CD4-positive, alpha-beta T cell (primary cell): ENCODE measurements at regions not wholly inside any gene's neighbourhood (a gene's known extent, or its start where the extent isn't known, plus 50 kb on each side); places are given as distances from the start of the nearest gene placed in this dataset.

Experiments
- ATAC-seq: fragments of 200-7000 bp; cut with Tn5 transposase; one replicate; pipeline ENCODE4 v1.10.0; 2022; ENCODE audit warnings: mild to moderate bottlenecking; ENCODE audit not compliant: poor library complexity
- CTCF ChIA-PET: fragments of 350-600 bp; sonication (Branson Sonifier 250); formaldehyde crosslinking; loops from one replicate; lab custom pipeline; 2021; ENCODE audit warnings: antibody characterized with exemption, inconsistent platforms; lab: Charles Lee
- POLR2A ChIA-PET: fragments of 350-600 bp; sonication (Branson Sonifier 250); formaldehyde crosslinking; loops from one replicate; lab custom pipeline; 2021; ENCODE audit warnings: antibody characterized with exemption, inconsistent platforms; lab: Charles Lee
- DNase-seq, 14 experiments: peaks; one replicate each; pipeline ENCODE4 v3.0.0-alpha.2; 2013 to 2020; ENCODE audit warnings: mixed read lengths in 2 of 14
- H3K27ac ChIP-seq, 2 donors: one replicate each; pipeline versions ENCODE4 v1.5.1 to v1.7.0; 2013; ENCODE audit warnings: low read length in 2 of 2, low read depth in 1 of 2, mild to moderate bottlenecking in 1 of 2
- H3K27me3 ChIP-seq, 2 experiments: 1 replicate in 1 of 2; 2 replicates in 1 of 2; pipeline versions ENCODE4 v1.6.1 to v1.7.0; 2013; ENCODE audit warnings: low read length in 2 of 2, control low read depth in 1 of 2, mild to moderate bottlenecking in 1 of 2, moderate library complexity in 1 of 2; ENCODE audit not compliant: insufficient read depth in 2 of 2, control insufficient read depth in 1 of 2
- H3K36me3 ChIP-seq: one replicate; pipeline ENCODE4 v1.6.1; 2013; ENCODE audit warnings: low read length, control low read depth; ENCODE audit not compliant: insufficient read depth
- H3K4me1 ChIP-seq: one replicate; pipeline ENCODE4 v1.6.1; 2013; ENCODE audit warnings: low read length, control low read depth; ENCODE audit not compliant: insufficient read depth
- H3K4me3 ChIP-seq: one replicate; pipeline ENCODE4 v1.5.1; 2013; ENCODE audit warnings: mild to moderate bottlenecking, low read length, moderate library complexity
- H3K9me3 ChIP-seq, 2 experiments: 1 replicate in 1 of 2; 2 replicates in 1 of 2; pipeline versions ENCODE4 v1.6.1 to v1.7.0; 2013; ENCODE audit warnings: low read length in 2 of 2, mild to moderate bottlenecking in 2 of 2, control low read depth in 1 of 2, moderate library complexity in 1 of 2; ENCODE audit not compliant: control insufficient read depth in 1 of 2, insufficient read depth in 1 of 2
- H3K27ac Mint-ChIP-seq: one replicate; pipeline ENCODE4 v1.8.0; 2020; ENCODE audit warnings: mixed read lengths
- H3K27me3 Mint-ChIP-seq: one replicate; pipeline ENCODE4 v1.8.0; 2021; ENCODE audit warnings: mixed read lengths
- H3K36me3 Mint-ChIP-seq: one replicate; pipeline ENCODE4 v1.8.0; 2021; ENCODE audit warnings: low read depth, mixed read lengths
- H3K4me1 Mint-ChIP-seq: one replicate; pipeline ENCODE4 v1.8.0; 2021; ENCODE audit warnings: low read depth, mixed read lengths
- H3K4me3 Mint-ChIP-seq: one replicate; pipeline ENCODE4 v1.8.0; 2020; ENCODE audit warnings: mild to moderate bottlenecking, mixed read lengths
- H3K9me3 Mint-ChIP-seq: one replicate; pipeline ENCODE4 v1.8.0; 2020; ENCODE audit warnings: mixed read lengths
- CTCF ChIP-seq: fragments of 200-600 bp; IDR thresholded peaks from one replicate; pipeline ENCODE4 v1.8.0; 2022; ENCODE audit warnings: antibody characterized with exemption, mild to moderate bottlenecking
- intact Hi-C, 2 experiments: fragments of 100-400 bp; cut with DNase I in 1 of 2; cut with micrococcal nuclease in 1 of 2; formaldehyde crosslinking; loops; one replicate each; pipeline versions ENCODE4 v1.15.1 to v1.9.0; 2023 to 2025; cut with DNase I, micrococcal nuclease

GRCh38 chr6:23377830-23378229 is 748.2 kb upstream of the NRSN1 start:
- Histone ChIP-seq H3K27ac (no peak overlapping the region), H3K4me3 (no peak overlapping the region), H3K27me3 (no peaks in the 10 kb centered on the region), H3K36me3 (no peaks in the 10 kb centered on the region), H3K4me1 (no peaks in the 10 kb centered on the region), H3K9me3 (no peaks in the 10 kb centered on the region)
- ChIA-PET POLR2A (no interaction called here), CTCF (no interaction called here)
- Mint-ChIP-seq H3K4me3 (no peak overlapping the region), H3K9me3 (peaks cover 2% of the 10 kb centered on the region), H3K36me3 (no peaks in the 10 kb centered on the region), H3K4me1 (no peaks in the 10 kb centered on the region), H3K27me3 (no peaks in the 10 kb centered on the region), H3K27ac (no peak overlapping the region)
- intact Hi-C loops, result no loop called here
- TF ChIP-seq CTCF, result no peak
- no peak for ATAC-seq
- no peak for DNase-seq

- Histone ChIP-seq H3K4me3 (no peak overlapping the region), H3K9me3 (no peaks in the 10 kb centered on the region), H3K27me3 (no peaks in the 10 kb centered on the region), H3K4me1 (no peaks in the 10 kb centered on the region), H3K27ac (no peak overlapping the region), H3K36me3 (no peaks in the 10 kb centered on the region)
- no peaks in the 10 kb centered on the region for H3K27me3 Mint-ChIP-seq
- ChIA-PET POLR2A (no interaction called here), CTCF (no interaction called here)
- TF ChIP-seq CTCF, result no peak
- peaks cover 2% of the 10 kb centered on the region for H3K9me3 Mint-ChIP-seq
- no peak overlapping the region for H3K4me3 Mint-ChIP-seq
- intact Hi-C loops, result no loop called here
- H3K36me3 Mint-ChIP-seq, result no peaks in the 10 kb centered on the region
- no peaks in the 10 kb centered on the region for H3K4me1 Mint-ChIP-seq
- H3K27ac Mint-ChIP-seq, result no peak overlapping the region
- DNase-seq (no peak), ATAC-seq (no peak)
Observed at GRCh38 chr6:23380465-23380864, 745.5 kb upstream of the NRSN1 start.

DNA sequence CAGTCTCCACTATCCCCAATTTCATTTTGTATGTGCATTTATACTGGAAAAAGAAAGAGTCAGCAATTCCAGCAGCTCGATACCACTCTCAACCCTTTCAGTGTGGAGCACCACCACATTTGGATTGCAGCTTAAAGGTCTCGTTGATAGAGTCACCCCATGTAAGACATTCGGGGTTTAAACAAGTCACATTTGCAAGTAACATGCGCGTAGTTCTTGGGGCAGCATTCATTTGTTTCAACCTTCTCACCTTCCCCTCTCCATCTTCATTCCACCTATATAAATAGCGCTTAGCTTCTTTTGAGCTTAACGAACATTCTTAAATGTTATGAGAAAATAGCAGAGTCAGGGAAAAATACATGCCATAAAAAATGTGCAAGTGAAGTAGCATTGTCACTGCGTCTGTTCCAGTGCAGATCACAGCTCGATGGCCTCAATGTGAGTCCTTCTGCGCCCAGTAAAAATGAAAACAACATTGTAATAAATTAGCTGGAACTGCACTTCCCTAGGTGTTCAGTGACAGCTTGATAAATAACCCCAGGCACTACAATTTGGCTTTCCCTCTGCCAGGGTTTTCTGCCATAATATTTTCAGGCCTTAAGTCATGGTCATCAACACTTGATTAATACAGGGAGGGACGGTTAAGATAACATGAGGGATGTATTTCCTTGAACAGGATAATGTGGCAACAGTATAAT is 737.8 kb upstream of the NRSN1 start:
- no peaks in the 10 kb centered on the region for H3K27me3 ChIP-seq
- CTCF ChIA-PET, result no interaction called here
- Mint-ChIP-seq H3K27ac (no peak overlapping the region), H3K4me3 (no peak overlapping the region), H3K9me3 (no peaks in the 10 kb centered on the region), H3K27me3 (no peaks in the 10 kb centered on the region), H3K4me1 (no peaks in the 10 kb centered on the region), H3K36me3 (no peaks in the 10 kb centered on the region)
- H3K4me1 ChIP-seq, result no peaks in the 10 kb centered on the region
- intact Hi-C loops, result no loop called here
- H3K36me3 ChIP-seq, result no peaks in the 10 kb centered on the region
- H3K9me3 ChIP-seq, result no peaks in the 10 kb centered on the region
- no peak for TF ChIP-seq CTCF
- ATAC-seq (no peak), DNase-seq (no peak)
- no peak overlapping the region for H3K4me3 ChIP-seq
- POLR2A ChIA-PET, result no interaction called here
- no peak overlapping the region for H3K27ac ChIP-seq
